GM12878 (cell line): ENCODE measurements at regions not wholly inside any gene's neighbourhood (a gene's known extent, or its start where the extent isn't known, plus 50 kb on each side); places are given as distances from the start of the nearest gene placed in this dataset.

Experiments used
- ATAC-seq: fragments of 200-7000 bp; cut with Tn5 transposase; 3 replicates; pipeline ENCODE4 v1.9.1; 2020; ENCODE audit warnings: mild to moderate bottlenecking, moderate library complexity
- BruUV-seq: library from RNA; stranded (reverse); fragments of 400-500 nt; replicated peaks from 2 replicates; lab custom pipeline; 2021; lab: Mats Ljungman, UMichigan
- CTCF ChIA-PET: fragments of 300-600 bp; sonication (Branson Sonifier 250); formaldehyde crosslinking; extraction: SDS; loops from one replicate; lab custom pipeline; 2021; ENCODE audit warnings: inconsistent platforms; lab: Yijun Ruan, JAX
- POLR2A ChIA-PET: fragments of 350-600 bp; formaldehyde crosslinking; extraction: SDS; loops from one replicate; lab custom pipeline; 2021; ENCODE audit warnings: inconsistent platforms; lab: Charles Lee
- RAD21 ChIA-PET: fragments of 300-600 bp; sonication (Branson Sonifier 250); formaldehyde crosslinking; loops from one replicate; lab custom pipeline; 2023; ENCODE audit warnings: antibody characterized with exemption; ENCODE audit not compliant: unreplicated experiment; lab: Charles Lee
- SMC1A ChIA-PET: fragments of 300-600 bp; sonication (Branson Sonifier 250); formaldehyde crosslinking; loops from one replicate; lab custom pipeline; 2023; ENCODE audit not compliant: unreplicated experiment, uncharacterized antibody; lab: Charles Lee
- DNase-seq: peaks from one replicate; pipeline ENCODE4 v3.0.0-alpha.2; 2011; ENCODE audit warnings: low read depth, low spot score
- FAIRE-seq: peaks from 3 replicates; lab custom pipeline; 2011; peaks lifted over from hg19 to GRCh38; lab: Jason Lieb, UNC
- H2AFZ ChIP-seq: 2 replicates; pipeline ENCODE4 v1.6.0; 2011; ENCODE audit warnings: low read depth, low read length, control low read depth; ENCODE audit not compliant: control insufficient read depth
- H3K27ac ChIP-seq: 2 replicates; pipeline ENCODE4 v1.5.1; 2011; ENCODE audit warnings: control low read depth; ENCODE audit not compliant: control insufficient read depth, insufficient read depth
- H3K27me3 ChIP-seq, 2 experiments: replicated peaks in 1 of 2; 2 replicates each; pipeline versions ENCODE4 v1.6.0 to v1.6.1; 2011; ENCODE audit warnings: low read length in 1 of 2; ENCODE audit not compliant: control insufficient read depth in 2 of 2, insufficient read depth in 2 of 2
- H3K36me3 ChIP-seq, 2 experiments: 2 replicates each; pipeline ENCODE4 v1.5.1; 2011; ENCODE audit warnings: low read length in 1 of 2; ENCODE audit not compliant: control insufficient read depth in 2 of 2, insufficient read depth in 2 of 2
- H3K4me1 ChIP-seq: 2 replicates; pipeline ENCODE4 v1.6.1; 2011; ENCODE audit warnings: mild to moderate bottlenecking, low read length, moderate library complexity, mixed read lengths; ENCODE audit not compliant: control insufficient read depth, insufficient read depth
- H3K4me2 ChIP-seq: 2 replicates; pipeline ENCODE4 v1.6.0; 2011; ENCODE audit warnings: control low read depth; ENCODE audit not compliant: control insufficient read depth, insufficient read depth
- H3K4me3 ChIP-seq: fragments of 200-600 bp; sonication (generic); 2 replicates; pipeline ENCODE4 v1.5.1; 2016
- H3K79me2 ChIP-seq: 2 replicates; pipeline ENCODE4 v1.6.0; 2011; ENCODE audit warnings: low read length; ENCODE audit not compliant: control insufficient read depth, insufficient read depth
- H3K9ac ChIP-seq: 2 replicates; pipeline ENCODE4 v1.8.0; 2011; ENCODE audit warnings: low read length, control low read depth, mixed read lengths; ENCODE audit not compliant: control insufficient read depth, insufficient read depth
- H3K9me3 ChIP-seq: replicated peaks from 3 replicates; pipeline ENCODE4 v1.5.1; 2011; ENCODE audit warnings: mild to moderate bottlenecking, low read length; ENCODE audit not compliant: control insufficient read depth, insufficient read depth
- H4K20me1 ChIP-seq: 2 replicates; pipeline ENCODE4 v1.6.0; 2011; ENCODE audit not compliant: control insufficient read depth, insufficient read depth
- TBL1XR1 ChIP-seq: IDR thresholded peaks from 2 replicates; pipeline ENCODE4 v1.6.1; 2012; ENCODE audit warnings: low read depth, low read length, improper control_type of control experiment
- WGBS: methylation state at CpG from one replicate; pipeline ENCODE4 v1.1.6; 2016; ENCODE audit warnings: low lambda C conversion rate; ENCODE audit not compliant: insufficient replicate concordance, insufficient coverage; ENCODE audit errors: missing lambda C conversion rate; 5-methylcytosine and 5-hydroxymethylcytosine counted together
- in situ Hi-C: fragments of 300-500 bp; cut with MboI; formaldehyde crosslinking; loops from 9 replicates; pipeline ENCODE4 v1.14.3; 2018; ENCODE audit warnings: mixed read lengths
- intact Hi-C: fragments of 100-400 bp; cut with micrococcal nuclease; formaldehyde crosslinking; loops from one replicate; pipeline ENCODE4 v1.14.2; 2022; ENCODE audit not compliant: unreplicated experiment
- TF ChIP-seq, protein P1 (sequence below): fragments of 450-650 bp; IDR thresholded peaks from 2 replicates; pipeline ENCODE4 v1.6.1; 2016; ENCODE audit warnings: mild to moderate bottlenecking, moderate library complexity, borderline replicate concordance

DNA sequence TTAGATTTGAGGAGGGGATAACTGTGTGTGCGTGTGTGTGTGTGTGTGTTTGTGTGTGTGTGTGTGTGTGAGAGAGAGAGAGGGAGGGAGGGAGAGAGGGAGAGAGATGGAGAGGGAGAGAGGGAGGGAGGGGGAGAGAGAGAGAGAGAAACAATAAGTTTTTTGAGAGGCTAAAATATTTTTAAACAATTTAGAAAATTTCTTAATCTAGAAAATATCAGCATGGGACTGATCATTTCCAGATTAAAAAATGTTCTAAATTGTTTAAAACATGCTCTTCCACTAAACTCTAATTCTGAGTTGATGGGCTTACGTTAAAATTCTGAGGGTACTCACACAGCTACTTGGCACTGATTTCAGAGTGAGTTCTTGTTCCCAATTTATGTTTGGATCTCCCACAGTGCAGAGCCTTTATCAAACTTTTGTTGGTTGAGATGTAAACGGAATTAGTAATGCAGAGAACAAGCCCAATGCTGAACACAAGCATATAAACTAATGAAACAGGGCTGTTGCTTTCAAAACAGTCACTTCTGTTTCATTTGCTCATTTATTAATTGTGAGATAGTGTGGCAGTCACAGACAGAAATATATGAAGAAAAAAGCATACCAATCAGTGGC lies 73.4 kb upstream of the RGS2 start:
- no peaks in the 10 kb centered on the region for H3K79me2 ChIP-seq
- H3K4me1 ChIP-seq, result no peaks in the 10 kb centered on the region
- intact Hi-C loops, result no loop called here
- ChIA-PET CTCF (no interaction called here), POLR2A (no interaction called here), SMC1A (no interaction called here), RAD21 (no interaction called here)
- no peaks in the 10 kb centered on the region; the same call in 1 of the 2 replicates for H4K20me1 ChIP-seq
- H2AFZ ChIP-seq, result no peak overlapping the region
- BruUV-seq, result no TSS peak
- no peak for DNase-seq
- H3K27ac ChIP-seq, result no peak overlapping the region
- H3K27me3 ChIP-seq, result no peaks in the 10 kb centered on the region
- H3K4me2 ChIP-seq, result no peak overlapping the region
- 24% methylated on average over 3 of the region's 3 CpGs for whole genome bisulfite sequencing
- no peak overlapping the region for H3K9ac ChIP-seq
- no peak overlapping the region for H3K4me3 ChIP-seq
- H3K9me3 ChIP-seq, result no peaks in the 10 kb centered on the region
- no peaks in the 10 kb centered on the region for H3K36me3 ChIP-seq
- TF ChIP-seq TBL1XR1, result no peak
- TF ChIP-seq, protein P1, sequence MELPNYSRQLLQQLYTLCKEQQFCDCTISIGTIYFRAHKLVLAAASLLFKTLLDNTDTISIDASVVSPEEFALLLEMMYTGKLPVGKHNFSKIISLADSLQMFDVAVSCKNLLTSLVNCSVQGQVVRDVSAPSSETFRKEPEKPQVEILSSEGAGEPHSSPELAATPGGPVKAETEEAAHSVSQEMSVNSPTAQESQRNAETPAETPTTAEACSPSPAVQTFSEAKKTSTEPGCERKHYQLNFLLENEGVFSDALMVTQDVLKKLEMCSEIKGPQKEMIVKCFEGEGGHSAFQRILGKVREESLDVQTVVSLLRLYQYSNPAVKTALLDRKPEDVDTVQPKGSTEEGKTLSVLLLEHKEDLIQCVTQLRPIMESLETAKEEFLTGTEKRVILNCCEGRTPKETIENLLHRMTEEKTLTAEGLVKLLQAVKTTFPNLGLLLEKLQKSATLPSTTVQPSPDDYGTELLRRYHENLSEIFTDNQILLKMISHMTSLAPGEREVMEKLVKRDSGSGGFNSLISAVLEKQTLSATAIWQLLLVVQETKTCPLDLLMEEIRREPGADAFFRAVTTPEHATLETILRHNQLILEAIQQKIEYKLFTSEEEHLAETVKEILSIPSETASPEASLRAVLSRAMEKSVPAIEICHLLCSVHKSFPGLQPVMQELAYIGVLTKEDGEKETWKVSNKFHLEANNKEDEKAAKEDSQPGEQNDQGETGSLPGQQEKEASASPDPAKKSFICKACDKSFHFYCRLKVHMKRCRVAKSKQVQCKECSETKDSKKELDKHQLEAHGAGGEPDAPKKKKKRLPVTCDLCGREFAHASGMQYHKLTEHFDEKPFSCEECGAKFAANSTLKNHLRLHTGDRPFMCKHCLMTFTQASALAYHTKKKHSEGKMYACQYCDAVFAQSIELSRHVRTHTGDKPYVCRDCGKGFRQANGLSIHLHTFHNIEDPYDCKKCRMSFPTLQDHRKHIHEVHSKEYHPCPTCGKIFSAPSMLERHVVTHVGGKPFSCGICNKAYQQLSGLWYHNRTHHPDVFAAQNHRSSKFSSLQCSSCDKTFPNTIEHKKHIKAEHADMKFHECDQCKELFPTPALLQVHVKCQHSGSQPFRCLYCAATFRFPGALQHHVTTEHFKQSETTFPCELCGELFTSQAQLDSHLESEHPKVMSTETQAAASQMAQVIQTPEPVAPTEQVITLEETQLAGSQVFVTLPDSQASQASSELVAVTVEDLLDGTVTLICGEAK, result no peak
- no peak for ATAC-seq
- in situ Hi-C loops, result no loop called here
- no peak for FAIRE-seq
